Cardiac muscle cell (in vitro differentiated cells and primary cell): ENCODE measurements at regions not wholly inside any gene's neighbourhood (a gene's known extent, or its start where the extent isn't known, plus 50 kb on each side); places are given as distances from the start of the nearest gene placed in this dataset.

Experiments used
- DNase-seq, 2 donors: peaks; one replicate each; pipeline versions ENCODE4 v3.0.0 to v3.0.0-alpha.2; 2010 to 2017; ENCODE audit warnings: low read depth in 1 of 2, low spot score in 1 of 2
- H3K27ac ChIP-seq: fragments of 200-600 bp; sonication (generic); 2 replicates; pipeline ENCODE4 v1.5.1; 2016
- H3K27me3 ChIP-seq: fragments of 200-600 bp; sonication (generic); 2 replicates; pipeline ENCODE4 v1.6.0; 2016; ENCODE audit warnings: control low read depth
- H3K36me3 ChIP-seq: fragments of 200-600 bp; sonication (generic); 2 replicates; pipeline ENCODE4 v1.5.1; 2016; ENCODE audit warnings: control low read depth
- H3K4me1 ChIP-seq: fragments of 200-600 bp; sonication (generic); 2 replicates; pipeline ENCODE4 v1.8.1; 2017; ENCODE audit warnings: low read depth, mild to moderate bottlenecking, mixed run types
- H3K4me3 ChIP-seq: fragments of 200-600 bp; sonication (generic); 2 replicates; pipeline ENCODE4 v1.5.1; 2016; ENCODE audit warnings: mild to moderate bottlenecking
- H3K9me3 ChIP-seq: fragments of 200-600 bp; sonication (generic); 2 replicates; pipeline ENCODE4 v1.5.1; 2017; ENCODE audit warnings: low read depth, mild to moderate bottlenecking, control low read depth
- CTCF ChIP-seq: IDR thresholded peaks from 2 replicates; pipeline ENCODE4 v1.5.1; 2012; ENCODE audit warnings: low read depth, mild to moderate bottlenecking, low read length

- Histone ChIP-seq H3K9me3 (no peaks in the 10 kb centered on the region), H3K36me3 (no peaks in the 10 kb centered on the region), H3K4me1 (no peaks in the 10 kb centered on the region), H3K27me3 (no peaks in the 10 kb centered on the region), H3K4me3 (no peak overlapping the region), H3K27ac (no peak overlapping the region)
- DNase-seq: no peak
- no peak for TF ChIP-seq CTCF
Measured at GRCh38 chr3:143206955-143207337, 87.4 kb downstream of the CHST2 start.

GRCh38 chr3:143207338-143207961, 87.9 kb downstream of the CHST2 start:
- Histone ChIP-seq H3K4me3 (no peak overlapping the region), H3K4me1 (no peaks in the 10 kb centered on the region), H3K27ac (no peak overlapping the region), H3K36me3 (no peaks in the 10 kb centered on the region), H3K27me3 (no peaks in the 10 kb centered on the region), H3K9me3 (no peaks in the 10 kb centered on the region)
- peak in 1 of 2 donors; percentile 51 for DNase-seq
- TF ChIP-seq CTCF: no peak

GRCh38 chr3:143208976-143209714, 89.6 kb downstream of the CHST2 start:
- Histone ChIP-seq H3K27ac (no peak overlapping the region), H3K36me3 (no peaks in the 10 kb centered on the region)
- no peak for TF ChIP-seq CTCF

GRCh38 chr3:143209715-143210059, 90.1 kb downstream of the CHST2 start:
- no peak for TF ChIP-seq CTCF
- H3K27me3 ChIP-seq: no peaks in the 10 kb centered on the region
- H3K4me1 ChIP-seq: no peaks in the 10 kb centered on the region
- H3K27ac ChIP-seq: no peak overlapping the region
- no peaks in the 10 kb centered on the region for H3K36me3 ChIP-seq
- no peak overlapping the region for H3K4me3 ChIP-seq
- no peak for DNase-seq
- no peaks in the 10 kb centered on the region for H3K9me3 ChIP-seq

More at GRCh38 chr3:143208976-143209714, 89.6 kb downstream of the CHST2 start:
- DNase-seq: no peak
- Histone ChIP-seq H3K4me1 (no peaks in the 10 kb centered on the region), H3K27me3 (no peaks in the 10 kb centered on the region), H3K4me3 (no peak overlapping the region), H3K9me3 (no peaks in the 10 kb centered on the region)

- TF ChIP-seq CTCF: no peak
- H3K4me1 ChIP-seq: no peaks in the 10 kb centered on the region
- no peaks in the 10 kb centered on the region for H3K36me3 ChIP-seq
- no peak overlapping the region for H3K27ac ChIP-seq
- DNase-seq: no peak
- H3K9me3 ChIP-seq: no peaks in the 10 kb centered on the region
- H3K4me3 ChIP-seq: no peak overlapping the region
- H3K27me3 ChIP-seq: no peaks in the 10 kb centered on the region
Measured at GRCh38 chr3:143210141-143210540, 90.6 kb downstream of the CHST2 start.
